ENCODE measurements at regions not wholly inside any gene's neighbourhood (a gene's known extent, or its start where the extent isn't known, plus 50 kb on each side); places are given as distances from the start of the nearest gene placed in this dataset.

- no peak overlapping the region for H3K23ac ChIP-seq (ENCODE audit: low read depth, low read length)
- dilution Hi-C loops (cut with HindIII; ENCODE audit: low sequenced_read_pairs, unreplicated experiment), result no loop called here
- no peak overlapping the region for H4K5ac ChIP-seq (ENCODE audit: low read depth, low read length)
- ATAC-seq (ENCODE audit: low read depth), result no peak
- H3K9me3 ChIP-seq (ENCODE audit: control insufficient read depth, insufficient read depth, low read length), result peaks cover 10% of the 10 kb centered on the region
- H2BK15ac ChIP-seq (ENCODE audit: low read depth, low read length), result no peak overlapping the region
- H2BK20ac ChIP-seq (ENCODE audit: low read depth, low read length), result no peak overlapping the region
- TF ChIP-seq RCOR1 (IDR thresholded peaks at IDR 0.05; ENCODE audit: insufficient replicate concordance, low read length) (no peak), CEBPB (IDR thresholded peaks at IDR 0.05; ENCODE audit: low read depth, low read length) (no peak), CHD1 (IDR thresholded peaks at IDR 0.05; ENCODE audit: low read depth, low read length) (no peak), RAD21 (IDR thresholded peaks at IDR 0.05; ENCODE audit: low read length) (no peak), POLR2A (IDR thresholded peaks at IDR 0.05; ENCODE audit: low read depth, low read length) (no peak), BHLHE40 (IDR thresholded peaks at IDR 0.05; ENCODE audit: low read depth, low read length) (no peak), MAFK (IDR thresholded peaks at IDR 0.05; ENCODE audit: low read depth, low read length) (no peak), SMC3 (IDR thresholded peaks at IDR 0.05; ENCODE audit: low read depth, low read length) (no peak), CTCF (conservative IDR thresholded peaks at IDR 0.05; ENCODE audit: low read depth, low read length) (no peak), NFE2L2 (IDR thresholded peaks at IDR 0.05; ENCODE audit: low read depth, low read length) (no peak), MXI1 (IDR thresholded peaks at IDR 0.05; ENCODE audit: borderline replicate concordance, low read depth, low read length) (no peak), MAZ (IDR thresholded peaks at IDR 0.05; ENCODE audit: borderline replicate concordance, low read depth, low read length) (no peak), ELK1 (IDR thresholded peaks at IDR 0.05; ENCODE audit: borderline replicate concordance, low read depth, low read length) (no peak), USF2 (IDR thresholded peaks at IDR 0.05; ENCODE audit: low read depth, low read length) (no peak), FOS (IDR thresholded peaks at IDR 0.05; ENCODE audit: low read depth, low read length) (no peak), RFX5 (IDR thresholded peaks at IDR 0.05; ENCODE audit: low read depth, low read length) (no peak)
- DNase-seq, result no peak
- no peak overlapping the region for H3K4ac ChIP-seq (ENCODE audit: low read depth, low read length)
- H4K8ac ChIP-seq (ENCODE audit: low read depth in 2 of 2, low read length in 2 of 2), result no peak overlapping the region
- H4K20me1 ChIP-seq (ENCODE audit: insufficient read depth, low read length), result no peaks in the 10 kb centered on the region
- in situ Hi-C loops (cut with MboI; ENCODE audit: low sequenced_read_pairs), result no loop called here
- no peak overlapping the region for H2AK9ac ChIP-seq (replicated peaks; ENCODE audit: low read depth, low read length, poor library complexity)
- no peak overlapping the region for H3K9ac ChIP-seq (ENCODE audit: low read depth, low read length)
- no peak overlapping the region for H2BK5ac ChIP-seq (ENCODE audit: low read depth, low read length, poor library complexity, severe bottlenecking)
- no peaks in the 10 kb centered on the region for H3K27me3 ChIP-seq (ENCODE audit: control insufficient read depth, insufficient read depth, low read length)
- H3K36me3 ChIP-seq (ENCODE audit: control insufficient read depth, insufficient read depth, low read length), result no peaks in the 10 kb centered on the region
- no peak overlapping the region for H2BK120ac ChIP-seq (ENCODE audit: low read depth, low read length)
- H3K56ac ChIP-seq (ENCODE audit: extremely low read depth, insufficient read depth, low read length), result no peak overlapping the region
- no peak overlapping the region for H3K14ac ChIP-seq (replicated peaks; ENCODE audit: low read depth, low read length)
- H3K4me2 ChIP-seq (ENCODE audit: low read depth, low read length), result no peak overlapping the region
- H3K4me3 ChIP-seq (ENCODE audit: insufficient read depth, low read depth, low read length), result no peak overlapping the region
- no peak overlapping the region for H4K91ac ChIP-seq (ENCODE audit: insufficient read depth, low read depth, low read length)
- ChIA-PET CTCF (no interaction called here), POLR2A (ENCODE audit: unreplicated experiment) (no interaction called here)
- no peaks in the 10 kb centered on the region for H3K4me1 ChIP-seq (ENCODE audit: control insufficient read depth, insufficient read depth, low read length)
- intact Hi-C loops (cut with micrococcal nuclease), result no loop called here
- no peak overlapping the region for H3K27ac ChIP-seq (ENCODE audit: insufficient read depth, low read length)
- BruUV-seq (replicated peaks), result no TSS peak
- no peaks in the 10 kb centered on the region for H3K79me1 ChIP-seq (ENCODE audit: low read depth in 1 of 2, low read length in 2 of 2)
- H2AFZ ChIP-seq (replicated peaks; ENCODE audit: low read length, poor library complexity), result no peak overlapping the region
- H3K9me1 ChIP-seq (ENCODE audit: insufficient read depth, low read length), result no peaks in the 10 kb centered on the region
- no peak overlapping the region for H2AK5ac ChIP-seq (ENCODE audit: low read depth, low read length)
- no peak overlapping the region for H3K18ac ChIP-seq (ENCODE audit: low read depth, low read length)
- WGBS, 2 experiments (ENCODE audit: extremely low coverage in 2 of 2, insufficient read length in 1 of 2), result no CpG with 5 or more reads among the region's 2 CpGs
These were observed 438.4 kb upstream of the KLHL29 start for GRCh38 chr2:22946553-22946952.

Data from IMR-90 (cell line).